Smooth muscle cell (in vitro differentiated cells): ENCODE measurements at regions not wholly inside any gene's neighbourhood (a gene's known extent, or its start where the extent isn't known, plus 50 kb on each side); places are given as distances from the start of the nearest gene placed in this dataset.

Source experiments
- DNase-seq: peaks from one replicate; lab custom pipeline; 2025; ENCODE audit not compliant: unreplicated experiment; lab: John Stamatoyannopoulos, UW
- H2AFZ ChIP-seq: fragments of 200-600 bp; sonication (generic); 2 replicates; pipeline ENCODE4 v1.6.0; 2016; ENCODE audit warnings: antibody characterized with exemption, low read depth, mild to moderate bottlenecking
- H3F3A ChIP-seq: fragments of 200-600 bp; sonication (generic); 2 replicates; pipeline ENCODE4 v1.6.0; 2017; ENCODE audit warnings: antibody characterized with exemption, low read depth
- H3K27ac ChIP-seq: fragments of 200-600 bp; sonication (generic); 2 replicates; pipeline ENCODE4 v1.5.1; 2016; ENCODE audit warnings: low read depth, mild to moderate bottlenecking
- H3K27me3 ChIP-seq: fragments of 200-600 bp; sonication (generic); 2 replicates; pipeline ENCODE4 v1.6.1; 2016; ENCODE audit warnings: low read depth, mild to moderate bottlenecking
- H3K36me3 ChIP-seq: fragments of 200-600 bp; sonication (generic); 2 replicates; pipeline ENCODE4 v1.5.1; 2016; ENCODE audit warnings: low read depth
- H3K4me1 ChIP-seq: fragments of 200-600 bp; sonication (generic); 2 replicates; pipeline ENCODE4 v1.5.1; 2016; ENCODE audit warnings: low read depth
- H3K4me2 ChIP-seq: fragments of 200-600 bp; sonication (generic); 2 replicates; pipeline ENCODE4 v1.6.0; 2016; ENCODE audit warnings: mild to moderate bottlenecking
- H3K4me3 ChIP-seq: fragments of 200-600 bp; sonication (generic); 2 replicates; pipeline ENCODE4 v1.5.1; 2016; ENCODE audit warnings: mild to moderate bottlenecking
- H3K79me2 ChIP-seq: fragments of 200-600 bp; sonication (generic); 2 replicates; pipeline ENCODE4 v1.6.0; 2016; ENCODE audit warnings: low read depth, mild to moderate bottlenecking
- H3K9ac ChIP-seq: fragments of 200-600 bp; sonication (generic); 2 replicates; pipeline ENCODE4 v1.6.0; 2016; ENCODE audit warnings: low read depth
- H3K9me3 ChIP-seq: fragments of 200-600 bp; sonication (generic); replicated peaks from 2 replicates; pipeline ENCODE4 v1.5.1; 2016; ENCODE audit warnings: low read depth
- H4K20me1 ChIP-seq: fragments of 200-600 bp; sonication (generic); 2 replicates; pipeline ENCODE4 v1.6.0; 2016; ENCODE audit warnings: low read depth
- whole genome bisulfite sequencing: methylation state at CpG from one replicate; pipeline ENCODE4 v1.1.7; 2016; ENCODE audit warnings: low lambda C conversion rate; 5-methylcytosine and 5-hydroxymethylcytosine counted together
- TF ChIP-seq, protein P1 (sequence below): fragments of 200-600 bp; sonication (generic); IDR thresholded peaks from 2 replicates; pipeline ENCODE4 v1.5.1; 2017; ENCODE audit warnings: borderline replicate concordance, mild to moderate bottlenecking, antibody characterized with exemption; ENCODE audit not compliant: insufficient read depth, poor library complexity, severe bottlenecking

DNA sequence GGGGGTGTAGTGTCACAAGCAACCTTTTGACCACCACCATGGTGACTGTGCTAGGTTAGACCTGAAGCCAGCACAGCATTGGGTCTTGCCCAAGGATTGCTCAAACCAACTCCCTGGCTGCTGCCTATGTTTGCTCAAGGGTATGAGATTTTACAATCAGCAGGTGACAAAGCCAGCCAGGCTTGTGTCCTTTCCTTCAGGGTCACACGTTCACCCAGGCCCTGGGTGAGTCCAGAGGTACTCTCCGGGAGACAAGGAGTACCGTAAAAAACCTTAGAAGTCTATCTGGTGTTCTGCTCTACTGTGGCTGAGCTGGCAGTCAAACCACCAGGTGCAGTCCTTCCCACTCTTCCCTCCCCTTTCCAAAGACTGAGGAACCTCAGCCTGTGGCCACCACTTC, 238.9 kb upstream of the MIS18BP1 start:
- Histone ChIP-seq H3K4me3 (no peak overlapping the region), H3K4me2 (no peak overlapping the region), H3K9me3 (no peaks in the 10 kb centered on the region), H3K36me3 (no peaks in the 10 kb centered on the region), H3K27me3 (no peaks in the 10 kb centered on the region), H3K9ac (no peak overlapping the region), H2AFZ (no peak overlapping the region), H4K20me1 (no peaks in the 10 kb centered on the region), H3K4me1 (no peaks in the 10 kb centered on the region), H3F3A (no peaks in the 10 kb centered on the region), H3K27ac (no peak overlapping the region), H3K79me2 (no peaks in the 10 kb centered on the region)
- DNase-seq: no peak
- WGBS: 82% methylated on average over 3 of the region's 3 CpGs
- TF ChIP-seq, protein P1, sequence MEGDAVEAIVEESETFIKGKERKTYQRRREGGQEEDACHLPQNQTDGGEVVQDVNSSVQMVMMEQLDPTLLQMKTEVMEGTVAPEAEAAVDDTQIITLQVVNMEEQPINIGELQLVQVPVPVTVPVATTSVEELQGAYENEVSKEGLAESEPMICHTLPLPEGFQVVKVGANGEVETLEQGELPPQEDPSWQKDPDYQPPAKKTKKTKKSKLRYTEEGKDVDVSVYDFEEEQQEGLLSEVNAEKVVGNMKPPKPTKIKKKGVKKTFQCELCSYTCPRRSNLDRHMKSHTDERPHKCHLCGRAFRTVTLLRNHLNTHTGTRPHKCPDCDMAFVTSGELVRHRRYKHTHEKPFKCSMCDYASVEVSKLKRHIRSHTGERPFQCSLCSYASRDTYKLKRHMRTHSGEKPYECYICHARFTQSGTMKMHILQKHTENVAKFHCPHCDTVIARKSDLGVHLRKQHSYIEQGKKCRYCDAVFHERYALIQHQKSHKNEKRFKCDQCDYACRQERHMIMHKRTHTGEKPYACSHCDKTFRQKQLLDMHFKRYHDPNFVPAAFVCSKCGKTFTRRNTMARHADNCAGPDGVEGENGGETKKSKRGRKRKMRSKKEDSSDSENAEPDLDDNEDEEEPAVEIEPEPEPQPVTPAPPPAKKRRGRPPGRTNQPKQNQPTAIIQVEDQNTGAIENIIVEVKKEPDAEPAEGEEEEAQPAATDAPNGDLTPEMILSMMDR: no peak

DNA sequence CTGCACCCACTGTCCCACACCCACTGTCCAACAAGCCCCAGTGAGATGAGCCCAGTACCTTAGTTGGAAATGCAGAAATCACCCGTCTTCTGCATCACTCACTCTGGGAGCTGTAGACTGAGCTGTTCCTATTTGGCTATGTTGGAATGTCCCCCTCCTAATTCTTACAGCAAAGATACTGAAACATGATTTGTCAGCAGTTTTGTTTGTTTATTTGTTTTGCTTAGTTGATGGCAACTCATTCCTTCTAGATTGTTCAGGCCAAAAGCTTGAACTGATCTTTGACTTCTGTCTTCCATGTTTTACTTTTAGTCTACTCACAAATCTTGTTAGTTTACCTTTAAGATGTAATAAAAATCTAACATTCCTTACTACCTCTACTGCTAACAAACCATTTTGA, 233.6 kb upstream of the MIS18BP1 start:
- Histone ChIP-seq H4K20me1 (no peaks in the 10 kb centered on the region), H3K36me3 (no peaks in the 10 kb centered on the region), H3K79me2 (no peaks in the 10 kb centered on the region), H3K27me3 (no peaks in the 10 kb centered on the region), H2AFZ (no peak overlapping the region), H3F3A (no peaks in the 10 kb centered on the region), H3K9ac (no peak overlapping the region), H3K27ac (no peak overlapping the region), H3K4me1 (no peaks in the 10 kb centered on the region), H3K9me3 (no peaks in the 10 kb centered on the region), H3K4me3 (no peak overlapping the region), H3K4me2 (no peak overlapping the region)
- DNase-seq: no peak
- WGBS: 87% methylated on average over 1 of the region's 1 CpG
- TF ChIP-seq, protein P1: no peak

DNA sequence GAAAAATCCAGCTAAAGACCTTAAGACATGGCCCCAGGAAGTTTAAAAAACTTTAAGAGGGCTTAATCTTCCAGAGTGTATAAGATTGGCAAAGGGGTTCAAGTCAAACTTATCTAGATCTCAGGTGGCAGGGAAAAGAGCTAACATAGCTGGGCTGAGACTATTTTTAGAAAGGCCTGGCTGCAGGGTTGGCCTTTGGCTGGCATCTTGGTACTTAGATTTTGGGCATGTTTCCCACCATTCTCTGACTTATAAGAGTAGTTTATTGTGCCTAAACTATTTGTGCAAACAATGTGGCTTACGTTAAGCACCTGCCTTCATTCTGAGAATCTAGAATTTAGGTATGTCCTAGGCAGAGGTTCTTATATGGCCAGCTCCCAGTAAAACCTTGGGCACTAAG, 214.0 kb upstream of the MIS18BP1 start:
- Histone ChIP-seq H2AFZ (no peak overlapping the region), H3K9ac (no peak overlapping the region), H3K4me2 (no peak overlapping the region), H3K79me2 (no peaks in the 10 kb centered on the region), H3K9me3 (no peaks in the 10 kb centered on the region), H3K36me3 (no peaks in the 10 kb centered on the region), H3K4me3 (no peak overlapping the region), H3K27me3 (no peaks in the 10 kb centered on the region), H3F3A (no peaks in the 10 kb centered on the region), H3K27ac (no peak overlapping the region), H4K20me1 (no peaks in the 10 kb centered on the region), H3K4me1 (peaks cover 3% of the 10 kb centered on the region)
- 80% methylated on average over 1 of the region's 1 CpG for WGBS
- TF ChIP-seq, protein P1: no peak
- no peak for DNase-seq

DNA sequence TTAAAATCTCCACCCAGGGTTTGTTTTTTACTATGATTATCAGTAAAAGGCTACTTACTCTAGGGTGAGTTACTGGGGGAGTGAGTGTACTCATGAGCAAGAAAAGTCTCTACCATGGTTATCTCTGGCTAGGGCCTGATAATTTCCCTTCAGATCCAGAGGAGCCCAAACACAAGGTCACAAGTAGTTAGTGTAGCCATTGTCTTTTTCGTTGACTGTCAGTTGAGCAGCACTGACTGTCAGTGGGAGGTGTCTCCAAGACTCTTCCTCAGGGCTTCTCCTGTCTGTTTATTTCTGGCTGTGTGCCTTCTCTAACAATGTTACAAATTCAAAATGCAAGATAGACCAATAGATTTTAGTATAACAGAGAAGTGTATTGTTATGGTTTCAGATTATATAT, 181.2 kb upstream of the MIS18BP1 start:
- Histone ChIP-seq H3K36me3 (no peaks in the 10 kb centered on the region), H3K4me3 (no peak overlapping the region), H3K27me3 (no peaks in the 10 kb centered on the region), H3F3A (no peaks in the 10 kb centered on the region), H3K79me2 (no peaks in the 10 kb centered on the region), H3K4me2 (no peak overlapping the region), H3K4me1 (no peaks in the 10 kb centered on the region), H3K9ac (no peak overlapping the region), H3K27ac (no peak overlapping the region), H4K20me1 (no peaks in the 10 kb centered on the region), H3K9me3 (no peaks in the 10 kb centered on the region), H2AFZ (no peak overlapping the region)
- no peak for DNase-seq
- 57% methylated on average over 1 of the region's 1 CpG for WGBS
- TF ChIP-seq, protein P1: no peak
